Common myeloid progenitor, CD34-positive (primary cell): ENCODE measurements at regions not wholly inside any gene's neighbourhood (a gene's known extent, or its start where the extent isn't known, plus 50 kb on each side); places are given as distances from the start of the nearest gene placed in this dataset.

Experiments used
- CTCF ChIA-PET: fragments of 350-600 bp; sonication (Branson Sonifier 250); formaldehyde crosslinking; loops from one replicate; lab custom pipeline; 2021; ENCODE audit warnings: antibody characterized with exemption; lab: Charles Lee
- POLR2A ChIA-PET: fragments of 350-600 bp; sonication (Branson Sonifier 250); formaldehyde crosslinking; loops from one replicate; lab custom pipeline; 2021; ENCODE audit warnings: antibody characterized with exemption; lab: Charles Lee
- DNase-seq, 3 donors: peaks; one replicate each; pipeline versions ENCODE4 v3.0.0 to v3.0.0-alpha.2; 2013
- H3K27ac ChIP-seq, 2 experiments: 1 replicate in 1 of 2; 2 replicates in 1 of 2; pipeline ENCODE4 v1.7.0; 2013; ENCODE audit warnings: inconsistent platforms in 2 of 2, low read length in 2 of 2, mild to moderate bottlenecking in 2 of 2, low read depth in 1 of 2, moderate library complexity in 1 of 2; ENCODE audit not compliant: severe bottlenecking in 2 of 2, insufficient read depth in 1 of 2, poor library complexity in 1 of 2
- H3K27me3 ChIP-seq, 5 experiments: replicated peaks in 2 of 5; 1 replicate in 3 of 5; 2 replicates in 2 of 5; pipeline versions ENCODE4 v1.6.1 to v1.7.0; 2013; ENCODE audit warnings: low read length in 4 of 5, mild to moderate bottlenecking in 2 of 5, moderate library complexity in 2 of 5, inconsistent platforms in 1 of 5; ENCODE audit not compliant: insufficient read depth in 5 of 5, control insufficient read depth in 4 of 5
- H3K36me3 ChIP-seq, 4 experiments: 1 replicate in 2 of 4; 2 replicates in 2 of 4; pipeline versions ENCODE4 v1.6.1 to v1.7.0; 2013; ENCODE audit warnings: low read length in 3 of 4, control low read depth in 1 of 4, mild to moderate bottlenecking in 1 of 4; ENCODE audit not compliant: control insufficient read depth in 4 of 4, insufficient read depth in 4 of 4
- H3K4me1 ChIP-seq, 4 experiments: 1 replicate in 3 of 4; 2 replicates in 1 of 4; pipeline versions ENCODE4 v1.6.1 to v1.7.1; 2013; ENCODE audit warnings: low read length in 3 of 4, mild to moderate bottlenecking in 3 of 4, control low read depth in 1 of 4, inconsistent platforms in 1 of 4, moderate library complexity in 1 of 4; ENCODE audit not compliant: control insufficient read depth in 4 of 4, insufficient read depth in 4 of 4; ENCODE audit errors: control extremely low read depth in 1 of 4
- H3K4me3 ChIP-seq, 7 experiments: 1 replicate in 4 of 7; 2 replicates in 3 of 7; pipeline versions ENCODE4 v1.5.1 to v1.7.0; 2013; ENCODE audit warnings: mild to moderate bottlenecking in 7 of 7, low read length in 6 of 7, moderate library complexity in 6 of 7, inconsistent platforms in 2 of 7, low read depth in 2 of 7, control low read depth in 1 of 7; ENCODE audit not compliant: insufficient read depth in 4 of 7, control insufficient read depth in 1 of 7; ENCODE audit errors: extremely low read depth in 1 of 7
- H3K9me3 ChIP-seq, 5 experiments: 1 replicate in 4 of 5; 2 replicates in 1 of 5; pipeline versions ENCODE4 v1.6.1 to v1.7.1; 2013; ENCODE audit warnings: low read length in 4 of 5, mild to moderate bottlenecking in 2 of 5, inconsistent platforms in 1 of 5, low read depth in 1 of 5, moderate library complexity in 1 of 5; ENCODE audit not compliant: control insufficient read depth in 4 of 5, insufficient read depth in 2 of 5; ENCODE audit errors: control extremely low read depth in 1 of 5
- WGBS: methylation state at CpG from one replicate; pipeline ENCODE4 v1.1.5; 2013; ENCODE audit not compliant: insufficient coverage; 5-methylcytosine and 5-hydroxymethylcytosine counted together

GRCh38 chr10:2128991-2129390, 391.7 kb upstream of the ADARB2 start:
- peaks cover 0 to 2% (median 0%) of the 10 kb centered on the region in 5 experiments for H3K9me3 ChIP-seq
- H3K4me3 ChIP-seq = no peak overlapping the region
- CTCF ChIA-PET = no interaction called here
- no peak for DNase-seq
- no peaks in the 10 kb centered on the region for H3K36me3 ChIP-seq
- POLR2A ChIA-PET = no interaction called here
- H3K27me3 ChIP-seq = peaks cover 0 to 5% (median 0%) of the 10 kb centered on the region in 5 experiments
- no peak overlapping the region for H3K27ac ChIP-seq
- no peaks in the 10 kb centered on the region for H3K4me1 ChIP-seq
- WGBS = no CpG with 5 or more reads among the region's 3 CpGs

- Histone ChIP-seq H3K4me3 (no peak overlapping the region), H3K36me3 (no peaks in the 10 kb centered on the region), H3K27ac (no peak overlapping the region), H3K27me3 (peaks cover 0 to 5% (median 0%) of the 10 kb centered on the region in 5 experiments), H3K4me1 (no peaks in the 10 kb centered on the region), H3K9me3 (no peaks in the 10 kb centered on the region)
- ChIA-PET POLR2A (no interaction called here), CTCF (no interaction called here)
- DNase-seq = no peak
- whole genome bisulfite sequencing = 93% methylated on average over 10 of the region's 11 CpGs
These were observed 386.8 kb upstream of the ADARB2 start for GRCh38 chr10:2124135-2124534.

- ChIA-PET CTCF (no interaction called here), POLR2A (no interaction called here)
- no peaks in the 10 kb centered on the region for H3K4me1 ChIP-seq
- no peak overlapping the region for H3K4me3 ChIP-seq
- no peaks in the 10 kb centered on the region for H3K9me3 ChIP-seq
- H3K36me3 ChIP-seq = no peaks in the 10 kb centered on the region
- DNase-seq = no peak
- H3K27ac ChIP-seq = no peak overlapping the region
- peaks cover 0 to 5% (median 0%) of the 10 kb centered on the region in 5 experiments for H3K27me3 ChIP-seq
- 79% methylated on average over 6 of the region's 8 CpGs for WGBS
These were observed 385.3 kb upstream of the ADARB2 start for GRCh38 chr10:2122431-2123124.

- Histone ChIP-seq H3K27ac (no peak overlapping the region), H3K4me1 (no peaks in the 10 kb centered on the region), H3K36me3 (no peaks in the 10 kb centered on the region), H3K9me3 (peaks cover 0 to 2% (median 0%) of the 10 kb centered on the region in 5 experiments), H3K27me3 (peaks cover 0 to 1% (median 0%) of the 10 kb centered on the region in 5 experiments), H3K4me3 (no peak overlapping the region)
- no peak for DNase-seq
- 17% methylated on average over 1 of the region's 5 CpGs for WGBS
- CTCF ChIA-PET = no interaction called here
- POLR2A ChIA-PET = no interaction called here
These were observed 384.6 kb upstream of the ADARB2 start for GRCh38 chr10:2121929-2122328.

- no peaks in the 10 kb centered on the region for H3K4me1 ChIP-seq
- peaks cover 0 to 3% (median 1%) of the 10 kb centered on the region in 5 experiments for H3K9me3 ChIP-seq
- no peak for DNase-seq
- no peaks in the 10 kb centered on the region for H3K36me3 ChIP-seq
- H3K4me3 ChIP-seq = no peak overlapping the region
- no peak overlapping the region for H3K27ac ChIP-seq
- WGBS = no CpG with 5 or more reads among the region's 1 CpG
- no peaks in the 10 kb centered on the region for H3K27me3 ChIP-seq
- ChIA-PET CTCF (no interaction called here), POLR2A (no interaction called here)
These were observed 384.0 kb upstream of the ADARB2 start for GRCh38 chr10:2121315-2121714.

GRCh38 chr10:2120746-2121145, 383.4 kb upstream of the ADARB2 start:
- WGBS = 82% methylated on average over 9 of the region's 9 CpGs
- Histone ChIP-seq H3K4me3 (no peak overlapping the region), H3K27me3 (no peaks in the 10 kb centered on the region), H3K27ac (no peak overlapping the region), H3K9me3 (peaks cover 0 to 3% (median 1%) of the 10 kb centered on the region in 5 experiments), H3K4me1 (no peaks in the 10 kb centered on the region), H3K36me3 (no peaks in the 10 kb centered on the region)
- no peak for DNase-seq
- POLR2A ChIA-PET = no interaction called here
- CTCF ChIA-PET = no interaction called here

- Histone ChIP-seq H3K36me3 (no peaks in the 10 kb centered on the region), H3K4me1 (no peaks in the 10 kb centered on the region), H3K27me3 (no peaks in the 10 kb centered on the region), H3K9me3 (peaks cover 0 to 3% (median 1%) of the 10 kb centered on the region in 5 experiments), H3K4me3 (no peak overlapping the region), H3K27ac (no peak overlapping the region)
- WGBS = 92% methylated on average over 6 of the region's 6 CpGs
- CTCF ChIA-PET = no interaction called here
- POLR2A ChIA-PET = no interaction called here
- no peak for DNase-seq
These were observed 382.0 kb upstream of the ADARB2 start for GRCh38 chr10:2119316-2119715.
